Mucosa of descending colon (tissue), 3 donors: ENCODE measurements at regions not wholly inside any gene's neighbourhood (a gene's known extent, or its start where the extent isn't known, plus 50 kb on each side); places are given as distances from the start of the nearest gene placed in this dataset.

ENCODE experiments used
- ATAC-seq: fragments of 200-7000 bp; cut with Tn5 transposase; one replicate; pipeline ENCODE4 v1.9.1; 2020; ENCODE audit warnings: mild to moderate bottlenecking, moderate library complexity
- DNase-seq, 3 donors: peaks; one replicate each; pipeline ENCODE4 v3.0.0-alpha.2; 2020
- H3K36me3 ChIP-seq: fragments of 200-600 bp; one replicate; pipeline ENCODE4 v1.8.0; 2021; ENCODE audit warnings: low read depth, mild to moderate bottlenecking
- H3K4me1 ChIP-seq: fragments of 200-600 bp; one replicate; pipeline ENCODE4 v1.8.0; 2021; ENCODE audit warnings: low read depth, mild to moderate bottlenecking
- H3K4me3 ChIP-seq: fragments of 200-600 bp; one replicate; pipeline ENCODE4 v1.8.0; 2021; ENCODE audit warnings: mild to moderate bottlenecking
- H3K9me3 ChIP-seq: fragments of 200-600 bp; one replicate; pipeline ENCODE4 v1.8.0; 2021; ENCODE audit warnings: mild to moderate bottlenecking
- intact Hi-C, 2 donors: fragments of 100-400 bp; cut with DNase I in 1 of 2; cut with micrococcal nuclease in 1 of 2; formaldehyde crosslinking; loops; one replicate each; pipeline versions ENCODE4 v1.11.0 to v1.11.1; 2022; cut with DNase I, micrococcal nuclease
- TF ChIP-seq, protein P1 (sequence below): fragments of 200-600 bp; IDR thresholded peaks from one replicate; pipeline ENCODE4 v1.8.0; 2022; ENCODE audit warnings: antibody characterized with exemption, mild to moderate bottlenecking
- donor health status: DM: no; HTN: no; CAD: no; lungs with moderate emphysema.
- donor health status: DM: no; HTN: no; CAD: no.
- donor health status: DM: no; HTN: yes; CAD: no.

DNA sequence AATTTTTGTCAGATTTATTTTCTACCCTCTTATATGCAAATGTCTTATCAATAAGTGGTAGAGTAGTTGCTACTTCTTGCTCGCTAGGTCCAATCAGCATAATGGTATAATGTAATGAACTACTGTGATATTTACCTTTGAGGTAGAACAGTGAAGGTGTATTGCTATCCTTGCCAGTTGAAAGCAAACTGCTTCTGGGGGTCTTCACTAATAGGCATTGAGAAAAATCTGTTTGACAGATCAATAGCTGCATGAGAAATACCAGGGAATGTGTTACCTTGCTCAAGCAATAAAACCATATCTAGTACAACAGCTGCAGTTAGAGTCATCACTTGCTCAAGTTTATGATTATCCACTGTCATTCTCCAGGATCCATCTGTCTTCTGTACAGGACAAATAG is 50.1 kb upstream of the EFEMP1 start:
- H3K36me3 ChIP-seq = no peaks in the 10 kb centered on the region
- no peaks in the 10 kb centered on the region for H3K4me1 ChIP-seq
- DNase-seq (no peak), ATAC-seq (no peak)
- no peaks in the 10 kb centered on the region for H3K9me3 ChIP-seq
- intact Hi-C loops = no loop called here
- TF ChIP-seq, protein P1, sequence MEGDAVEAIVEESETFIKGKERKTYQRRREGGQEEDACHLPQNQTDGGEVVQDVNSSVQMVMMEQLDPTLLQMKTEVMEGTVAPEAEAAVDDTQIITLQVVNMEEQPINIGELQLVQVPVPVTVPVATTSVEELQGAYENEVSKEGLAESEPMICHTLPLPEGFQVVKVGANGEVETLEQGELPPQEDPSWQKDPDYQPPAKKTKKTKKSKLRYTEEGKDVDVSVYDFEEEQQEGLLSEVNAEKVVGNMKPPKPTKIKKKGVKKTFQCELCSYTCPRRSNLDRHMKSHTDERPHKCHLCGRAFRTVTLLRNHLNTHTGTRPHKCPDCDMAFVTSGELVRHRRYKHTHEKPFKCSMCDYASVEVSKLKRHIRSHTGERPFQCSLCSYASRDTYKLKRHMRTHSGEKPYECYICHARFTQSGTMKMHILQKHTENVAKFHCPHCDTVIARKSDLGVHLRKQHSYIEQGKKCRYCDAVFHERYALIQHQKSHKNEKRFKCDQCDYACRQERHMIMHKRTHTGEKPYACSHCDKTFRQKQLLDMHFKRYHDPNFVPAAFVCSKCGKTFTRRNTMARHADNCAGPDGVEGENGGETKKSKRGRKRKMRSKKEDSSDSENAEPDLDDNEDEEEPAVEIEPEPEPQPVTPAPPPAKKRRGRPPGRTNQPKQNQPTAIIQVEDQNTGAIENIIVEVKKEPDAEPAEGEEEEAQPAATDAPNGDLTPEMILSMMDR = no peak
- H3K4me3 ChIP-seq = no peak overlapping the region

DNA sequence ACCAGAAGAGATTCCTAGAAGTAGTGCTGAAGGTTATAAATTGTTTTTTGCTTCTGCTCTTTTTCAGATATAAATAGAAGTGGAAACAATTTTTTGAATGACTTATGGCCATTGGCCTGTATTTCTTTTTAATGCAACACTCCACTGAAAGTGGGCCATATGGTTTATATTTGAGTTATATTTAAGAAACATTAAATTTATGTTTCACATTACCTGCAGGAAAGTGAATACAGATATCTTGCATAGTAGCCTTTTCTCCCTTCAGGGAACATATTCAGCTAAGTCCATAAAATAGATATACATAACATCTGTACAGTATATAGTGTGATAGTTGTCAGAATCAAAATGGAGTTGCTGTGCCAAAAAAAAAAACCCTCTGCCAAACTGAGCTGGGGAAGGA is 53.1 kb upstream of the EFEMP1 start:
- H3K36me3 ChIP-seq = no peaks in the 10 kb centered on the region
- H3K4me3 ChIP-seq = no peak overlapping the region
- intact Hi-C loops = no loop called here
- H3K4me1 ChIP-seq = no peaks in the 10 kb centered on the region
- no peaks in the 10 kb centered on the region for H3K9me3 ChIP-seq
- ATAC-seq (no peak), DNase-seq (no peak)
- TF ChIP-seq, protein P1 = no peak

DNA sequence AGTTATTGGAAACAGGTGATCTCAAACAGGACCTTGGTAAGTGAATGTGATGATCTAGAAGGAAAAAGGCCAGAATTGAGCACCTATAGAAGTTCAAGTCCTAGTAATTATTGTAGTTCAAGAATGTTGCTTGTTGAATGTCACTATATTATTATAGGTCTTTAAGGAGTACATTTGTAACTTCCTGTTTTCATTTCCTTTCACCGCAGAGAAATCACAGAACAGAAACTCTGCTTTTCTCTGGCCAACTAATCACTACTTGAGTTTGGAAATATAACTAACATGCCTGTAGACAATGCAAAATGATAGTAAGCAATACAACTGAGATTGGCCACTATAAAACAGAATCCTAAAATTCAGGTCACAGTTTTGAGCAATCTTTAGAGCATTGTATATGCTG is 61.8 kb upstream of the EFEMP1 start:
- intact Hi-C loops = no loop called here
- ATAC-seq = no peak

DNA sequence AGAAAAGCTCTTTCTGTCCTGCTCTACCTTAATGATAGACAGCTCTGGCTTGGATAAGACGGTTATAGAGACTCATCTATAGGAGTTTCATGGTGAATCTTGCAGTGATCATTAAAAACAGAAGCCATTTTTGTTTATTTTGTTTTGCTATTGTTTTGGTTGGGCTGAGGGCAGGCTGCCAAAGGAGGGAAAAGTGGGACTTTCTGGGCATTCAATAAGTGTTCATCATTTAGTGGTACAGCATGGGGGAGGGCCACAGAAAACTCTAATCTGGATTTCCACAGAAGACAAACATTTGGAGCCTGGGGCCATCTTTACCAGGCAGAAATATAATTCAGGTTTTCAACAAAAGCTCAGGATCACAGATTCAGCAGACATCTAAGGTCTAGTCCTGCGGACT is 62.4 kb upstream of the EFEMP1 start:
- ATAC-seq (no peak), DNase-seq (no peak)
- intact Hi-C loops = no loop called here
- Histone ChIP-seq H3K4me1 (no peaks in the 10 kb centered on the region), H3K4me3 (no peak overlapping the region), H3K36me3 (no peaks in the 10 kb centered on the region), H3K9me3 (no peaks in the 10 kb centered on the region)
- TF ChIP-seq, protein P1 = no peak

More for the DNA sequence above, 61.8 kb upstream of the EFEMP1 start:
- no peak for DNase-seq
- TF ChIP-seq, protein P1 = no peak
- no peak overlapping the region for H3K4me3 ChIP-seq
- no peaks in the 10 kb centered on the region for H3K36me3 ChIP-seq
- no peaks in the 10 kb centered on the region for H3K4me1 ChIP-seq
- no peaks in the 10 kb centered on the region for H3K9me3 ChIP-seq

DNA sequence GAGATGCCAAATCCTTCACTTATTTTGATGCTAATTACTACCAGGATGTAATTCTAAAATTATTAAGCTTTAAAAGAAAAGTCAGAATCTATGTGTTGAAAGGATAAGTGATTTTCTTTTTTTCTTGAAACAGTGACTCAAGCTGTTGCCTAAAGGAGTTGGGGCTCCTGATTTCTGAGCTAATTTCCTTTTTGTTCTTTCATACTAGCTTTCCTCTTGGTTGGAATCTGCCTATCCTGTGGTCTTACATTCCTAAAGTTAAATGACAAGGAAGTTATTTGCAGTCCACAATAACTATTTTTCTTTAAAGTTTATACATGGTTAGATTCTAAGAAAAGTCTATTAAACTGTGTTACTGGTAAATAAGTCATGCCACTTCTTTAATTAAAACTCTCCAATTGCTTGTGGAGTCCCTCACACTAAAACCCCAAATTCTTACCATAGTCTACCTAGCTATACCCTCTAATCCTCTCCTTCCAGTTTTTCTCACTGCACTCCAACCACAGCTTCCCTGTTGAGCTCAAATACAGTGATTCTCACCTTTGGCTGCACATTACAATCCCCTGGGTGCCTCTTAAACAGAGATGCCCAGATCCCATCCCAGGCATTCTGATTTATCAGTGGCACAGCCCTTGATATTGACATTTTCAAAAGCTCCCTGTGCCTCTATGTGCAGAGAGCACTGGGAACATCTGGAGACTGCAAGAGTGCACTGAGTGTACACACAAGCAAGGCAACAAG is 63.3 kb upstream of the EFEMP1 start:
- Histone ChIP-seq H3K9me3 (no peaks in the 10 kb centered on the region), H3K4me3 (no peak overlapping the region), H3K36me3 (no peaks in the 10 kb centered on the region), H3K4me1 (no peaks in the 10 kb centered on the region)
- ATAC-seq (no peak), DNase-seq (no peak)
- intact Hi-C loops = no loop called here
- TF ChIP-seq, protein P1 = no peak

DNA sequence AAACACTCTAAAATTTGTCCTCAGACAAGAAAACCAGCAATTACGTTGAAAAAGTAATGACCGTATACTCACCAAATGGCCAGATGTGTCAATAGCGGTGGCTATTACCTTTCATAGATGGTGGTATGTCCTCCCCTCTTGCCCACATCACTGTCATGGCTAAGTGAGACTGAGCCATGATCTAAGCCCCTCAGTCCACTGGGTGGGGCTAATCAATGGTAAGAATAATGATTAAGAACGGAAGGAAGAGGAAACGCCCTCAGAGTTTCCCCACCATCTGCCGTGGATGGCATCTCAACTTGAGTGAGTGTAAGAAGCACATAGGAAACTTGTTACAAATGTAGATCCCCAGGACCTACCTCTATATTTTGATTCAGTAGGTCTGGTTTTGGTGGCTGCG is 65.8 kb upstream of the EFEMP1 start:
- Histone ChIP-seq H3K4me3 (no peak overlapping the region), H3K36me3 (no peaks in the 10 kb centered on the region), H3K4me1 (no peaks in the 10 kb centered on the region), H3K9me3 (no peaks in the 10 kb centered on the region)
- TF ChIP-seq, protein P1 = no peak
- intact Hi-C loops = no loop called here
- DNase-seq (no peak), ATAC-seq (no peak)
